ENCODE measurements at regions not wholly inside any gene's neighbourhood (a gene's known extent, or its start where the extent isn't known, plus 50 kb on each side); places are given as distances from the start of the nearest gene placed in this dataset.

DNA sequence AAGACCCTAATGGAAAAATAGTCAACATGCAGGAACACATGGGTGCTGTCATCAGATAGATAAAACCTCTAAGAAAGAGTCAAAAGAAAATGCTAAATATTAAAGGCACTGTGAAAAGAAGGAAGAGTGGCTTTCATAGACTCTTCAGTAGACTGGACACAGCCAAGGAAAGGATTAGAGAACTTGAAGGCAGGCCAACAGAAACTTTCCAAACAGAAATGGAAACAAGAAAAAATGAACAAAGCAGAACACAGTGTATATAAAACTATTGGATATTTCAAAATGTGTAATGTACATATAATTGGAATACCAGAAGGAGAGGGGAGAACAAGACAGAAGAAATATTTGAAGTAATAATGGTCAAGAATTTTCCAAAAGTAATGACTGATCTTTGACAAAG lies 431.9 kb downstream of the MATN1 start:
- intact Hi-C loops (cut with DNase I) = no loop called here
- DNase-seq = no peak

DNA sequence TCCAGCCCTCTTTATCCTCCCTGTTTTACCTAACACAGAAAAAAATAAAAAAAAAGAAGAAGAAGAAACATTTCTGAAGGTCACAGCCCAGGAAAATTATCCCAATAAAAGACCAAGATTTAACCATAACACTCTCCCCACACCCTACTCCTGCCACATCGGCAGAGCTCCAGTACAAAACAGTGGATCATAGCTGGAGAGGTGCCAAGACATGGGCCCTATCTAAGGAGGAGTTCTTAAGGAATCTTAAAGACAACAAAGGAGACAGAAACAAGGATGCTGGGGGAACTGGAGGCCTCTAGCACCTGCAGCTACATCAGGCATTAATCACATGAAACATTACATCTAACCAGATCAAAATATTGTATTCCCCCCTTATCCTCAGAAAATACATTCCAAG lies 432.8 kb downstream of the MATN1 start:
- intact Hi-C loops (cut with DNase I) = no loop called here
- DNase-seq = peak in 1 of 42 donors; percentile 14

DNA sequence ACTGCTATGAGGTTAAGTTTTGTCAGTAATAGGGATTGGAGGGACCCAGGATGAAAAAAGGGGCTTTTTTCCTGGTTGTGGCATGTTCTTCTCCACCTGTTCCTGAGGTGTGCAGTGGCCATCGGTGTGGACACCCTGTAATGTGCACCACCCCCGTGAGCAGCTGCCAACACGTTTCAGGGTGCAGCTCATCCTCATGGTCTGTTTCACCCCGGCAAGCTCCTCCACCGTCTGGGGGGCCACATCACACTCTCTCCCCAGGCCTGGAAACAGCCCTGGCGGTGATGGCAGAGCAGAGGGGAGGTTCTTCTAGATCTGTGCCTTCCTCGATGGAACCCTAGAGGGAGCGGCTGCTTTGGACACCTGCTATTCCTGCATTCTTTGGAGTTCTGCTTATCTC lies 435.4 kb downstream of the MATN1 start:
- intact Hi-C loops (cut with DNase I) = no loop called here
- peak in 2 of 42 donors; percentile 11 to 12 for DNase-seq

DNA sequence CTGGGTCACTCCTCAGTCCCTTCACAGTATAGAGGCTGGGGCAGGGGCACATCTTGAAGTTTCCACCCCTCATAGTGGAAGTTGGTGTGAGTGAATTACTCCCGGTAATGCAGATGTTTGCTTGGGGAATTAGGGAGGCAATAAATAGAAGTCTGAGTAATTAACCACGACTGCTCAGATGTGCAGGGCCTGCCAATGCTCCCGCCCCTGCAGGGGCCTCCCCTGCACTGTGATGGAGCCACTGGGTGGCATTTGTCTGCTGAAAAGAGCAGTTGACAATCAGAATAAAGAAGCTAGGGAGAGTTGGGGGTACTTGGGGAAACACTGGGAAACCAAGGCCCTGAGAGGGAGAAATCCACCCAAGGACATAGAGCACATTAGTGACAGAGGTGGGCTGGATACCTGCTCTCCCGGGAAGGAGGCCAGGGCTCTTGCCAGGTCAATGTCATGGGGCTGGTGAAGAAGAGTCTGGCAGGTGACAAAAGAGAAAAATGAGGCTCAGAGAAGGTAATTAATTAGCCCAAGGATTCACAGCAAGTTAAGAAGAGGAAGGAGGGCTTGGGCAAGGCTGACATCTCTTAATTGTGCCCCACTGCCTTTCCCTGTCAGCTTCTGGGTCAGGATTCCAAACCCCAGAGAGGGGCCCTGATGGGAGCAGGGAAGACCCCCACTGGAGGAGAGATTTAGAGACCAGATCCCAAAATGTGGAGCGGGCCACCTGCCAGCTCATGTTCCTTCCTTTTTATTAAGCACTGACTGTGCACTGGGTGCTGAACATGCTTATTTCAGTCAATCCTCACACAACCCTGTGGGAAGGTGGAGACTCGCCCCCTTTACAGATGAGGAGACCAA lies 436.2 kb downstream of the MATN1 start:
- peak in 2 of 42 donors; percentile 19 to 28 for DNase-seq
- intact Hi-C loops (cut with DNase I) = no loop called here

DNA sequence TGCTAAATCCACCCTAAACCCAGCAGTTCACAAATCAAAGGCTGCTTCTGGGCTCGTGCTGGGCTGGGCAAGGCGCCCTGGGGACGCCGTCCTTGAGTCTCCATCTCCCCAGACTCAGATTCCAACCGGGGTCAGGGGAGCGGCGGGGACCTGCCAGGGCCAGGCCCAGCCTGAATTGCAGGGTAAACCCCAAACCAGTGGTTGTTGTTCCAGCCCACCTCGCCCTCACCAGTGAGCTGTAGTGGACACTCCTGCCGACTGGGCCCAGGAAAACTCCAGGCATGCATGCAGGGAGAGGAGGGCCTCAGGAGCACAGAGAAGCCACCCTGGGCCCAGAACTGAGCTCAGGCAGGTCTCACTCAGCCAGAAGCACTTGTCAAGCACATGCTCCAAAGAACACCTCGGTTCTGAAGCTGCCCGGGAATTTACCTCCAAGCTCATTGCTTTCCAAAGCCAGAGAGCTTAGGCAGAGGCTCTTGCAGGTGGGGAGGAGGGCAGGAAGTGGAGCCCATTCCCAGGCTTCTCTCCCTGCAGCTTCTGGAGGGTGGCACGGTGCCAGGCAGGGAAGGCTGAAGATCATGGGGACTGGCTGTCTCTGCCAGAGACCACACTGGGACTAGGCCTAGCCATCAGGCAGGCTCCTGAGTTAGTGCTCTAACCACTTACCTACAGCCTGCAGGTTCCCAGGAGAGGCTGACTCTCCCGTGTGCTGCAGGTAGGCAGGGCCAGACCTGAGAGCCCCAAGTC lies 437.0 kb downstream of the MATN1 start:
- intact Hi-C loops (cut with DNase I) = no loop called here
- peak in 2 of 42 donors; percentile 19 to 41 for DNase-seq

DNA sequence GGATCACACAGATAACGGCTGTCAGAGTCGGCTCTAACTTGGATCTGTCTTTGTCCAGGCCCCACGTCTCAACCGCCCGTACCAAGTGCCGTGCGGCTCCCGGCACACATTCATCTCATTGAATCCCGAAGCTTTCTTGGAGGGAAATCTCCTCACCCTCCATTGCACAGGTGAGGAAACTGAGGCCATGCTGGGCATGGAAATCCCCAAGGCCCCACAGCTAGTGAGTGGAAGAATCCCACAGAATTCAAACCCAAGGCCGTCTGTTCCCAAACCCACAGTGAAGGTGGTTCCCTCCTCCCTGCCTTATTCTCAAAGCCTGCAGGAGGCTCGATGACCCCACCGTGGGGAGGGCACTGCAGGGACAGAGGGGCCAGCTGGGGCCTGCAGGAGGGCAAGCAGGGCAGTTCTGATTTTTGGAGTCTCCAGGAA lies 437.9 kb downstream of the MATN1 start:
- intact Hi-C loops (cut with DNase I) = no loop called here
- peak in 1 of 42 donors; percentile 10 for DNase-seq

DNA sequence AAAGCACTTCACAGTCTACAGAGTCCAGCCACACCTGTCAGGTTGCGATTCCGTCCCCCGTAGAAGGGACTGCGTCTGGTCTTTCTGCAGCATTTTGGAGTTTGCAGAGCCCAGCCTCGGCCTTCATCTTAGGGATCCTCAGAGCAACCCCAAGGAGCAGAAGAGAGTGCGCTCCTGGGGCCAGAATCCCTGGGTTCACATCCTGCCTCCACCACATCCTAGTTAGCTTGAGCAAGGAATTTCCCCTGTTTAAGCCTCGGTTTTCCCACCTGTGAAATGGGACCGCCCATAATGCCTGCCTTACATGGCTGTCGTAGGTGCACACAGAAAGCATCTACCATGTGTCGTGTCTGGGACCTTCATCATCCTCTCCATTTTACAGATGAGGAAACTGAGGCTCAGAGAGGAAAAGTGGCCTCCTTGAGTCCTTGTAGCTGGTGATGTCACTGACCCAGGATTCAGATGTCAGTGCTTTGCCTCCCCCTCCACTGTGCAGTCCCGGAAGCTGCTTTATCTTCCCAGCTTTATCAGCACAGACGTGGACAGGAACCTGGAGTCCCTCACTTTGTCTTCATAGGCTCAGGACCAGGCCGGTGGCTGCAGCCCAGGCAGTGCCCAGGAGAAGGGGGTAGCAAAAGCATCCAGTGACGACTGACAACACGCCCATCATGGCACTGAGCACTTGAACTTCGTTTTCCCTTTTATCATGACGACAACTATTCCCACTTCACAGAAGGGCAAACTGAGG lies 438.5 kb downstream of the MATN1 start:
- DNase-seq = peak in 1 of 42 donors; percentile 12
- intact Hi-C loops (cut with DNase I) = no loop called here

DNA sequence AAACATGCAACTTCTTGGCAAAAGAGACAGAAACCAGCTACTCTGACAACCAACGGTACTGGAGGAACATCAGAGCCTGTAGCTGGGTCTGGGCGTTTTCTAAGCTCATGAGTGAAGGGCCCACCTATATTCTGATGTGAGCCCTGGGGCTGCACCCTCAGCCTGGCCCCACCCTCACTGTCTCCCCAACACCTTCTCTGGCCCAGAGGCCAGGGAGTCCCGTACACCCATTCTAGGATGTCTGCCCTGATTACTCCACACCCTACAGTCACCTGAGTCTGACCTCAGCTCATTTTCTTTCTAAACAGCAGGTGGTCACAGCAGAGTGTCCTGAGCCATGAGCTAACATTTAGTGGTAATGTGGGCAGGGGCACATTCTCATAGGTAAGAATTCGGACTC lies 439.2 kb downstream of the MATN1 start:
- peak in 1 of 42 donors; percentile 27 for DNase-seq
- intact Hi-C loops (cut with DNase I) = no loop called here

DNA sequence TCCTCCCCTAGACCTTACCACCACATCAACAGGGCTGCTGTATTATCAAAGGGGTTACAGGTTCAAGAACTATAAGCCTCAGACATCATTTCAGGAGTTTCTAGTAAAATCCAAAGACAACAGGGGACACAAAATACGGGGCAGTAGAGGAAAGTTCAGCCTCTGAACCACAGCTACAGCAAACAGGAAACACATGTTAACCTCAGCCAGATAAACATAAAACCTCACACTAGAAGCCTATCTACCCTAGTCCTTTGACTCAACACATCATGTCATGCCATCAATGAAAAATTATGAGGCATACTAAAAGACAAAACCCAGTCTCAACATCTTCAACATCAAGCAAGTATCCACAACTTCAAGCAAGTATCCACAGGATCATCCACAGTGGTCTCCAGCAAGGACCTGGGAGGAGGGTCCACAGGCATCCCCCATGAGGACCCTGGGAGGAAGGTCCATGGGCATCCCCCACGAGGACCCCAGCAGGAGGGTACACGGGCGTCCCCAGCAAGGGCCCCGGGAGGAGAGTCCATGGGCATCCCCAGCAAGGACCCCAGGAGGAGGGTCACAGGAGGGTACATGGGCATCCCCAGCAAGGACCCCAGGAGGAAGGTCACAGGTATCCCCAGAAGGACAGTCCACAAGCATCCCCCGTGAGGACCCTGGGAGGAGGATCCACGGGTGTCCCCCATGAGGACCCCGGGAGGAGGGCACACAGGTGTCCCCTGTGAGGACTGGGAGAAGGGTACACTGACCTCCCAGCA lies 440.0 kb downstream of the MATN1 start:
- intact Hi-C loops (cut with DNase I) = no loop called here
- peak in 1 of 42 donors; percentile 15 for DNase-seq

DNA sequence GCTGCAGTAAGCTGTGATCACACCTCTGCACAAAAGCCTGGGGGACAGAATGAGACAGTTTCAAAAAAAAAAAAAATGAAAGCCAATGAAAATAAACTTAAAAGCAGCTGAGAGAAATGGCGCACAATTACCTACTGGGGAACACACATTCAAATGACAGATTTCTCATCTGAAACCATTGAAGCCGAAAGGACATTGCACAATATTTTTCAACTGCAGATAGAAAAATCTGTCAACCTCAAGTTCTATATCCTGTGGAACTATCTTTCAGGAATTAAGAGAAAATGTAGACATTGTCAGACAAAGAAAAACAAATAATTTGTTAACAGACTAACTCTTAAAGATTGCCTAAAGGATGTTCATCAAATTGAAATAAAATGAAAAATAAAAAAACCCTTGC lies 442.8 kb downstream of the MATN1 start:
- intact Hi-C loops (cut with DNase I) = no loop called here
- DNase-seq = no peak

DNA sequence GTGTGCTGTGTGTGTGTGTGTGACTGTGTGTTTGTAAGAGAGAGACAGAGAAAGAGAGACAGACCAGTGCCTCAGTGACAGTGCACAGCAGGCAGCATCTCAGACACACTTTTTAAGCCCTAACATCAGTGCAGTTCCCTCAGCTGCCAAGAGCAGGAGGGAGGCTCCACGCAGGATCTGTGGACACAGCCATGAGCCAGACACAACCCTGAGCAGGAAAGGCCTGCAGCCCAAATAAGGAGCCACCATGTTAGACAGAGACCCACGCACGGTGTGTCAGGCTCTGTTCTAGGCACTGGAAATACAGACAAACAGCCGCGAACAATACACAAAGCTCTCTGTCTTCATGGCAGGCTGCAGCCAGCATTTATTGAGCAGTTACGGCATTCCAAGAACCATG lies 445.5 kb downstream of the MATN1 start:
- DNase-seq = peak in 4 of 42 donors; percentile 13 to 29 (median 22)
- intact Hi-C loops (cut with DNase I) = no loop called here

DNA sequence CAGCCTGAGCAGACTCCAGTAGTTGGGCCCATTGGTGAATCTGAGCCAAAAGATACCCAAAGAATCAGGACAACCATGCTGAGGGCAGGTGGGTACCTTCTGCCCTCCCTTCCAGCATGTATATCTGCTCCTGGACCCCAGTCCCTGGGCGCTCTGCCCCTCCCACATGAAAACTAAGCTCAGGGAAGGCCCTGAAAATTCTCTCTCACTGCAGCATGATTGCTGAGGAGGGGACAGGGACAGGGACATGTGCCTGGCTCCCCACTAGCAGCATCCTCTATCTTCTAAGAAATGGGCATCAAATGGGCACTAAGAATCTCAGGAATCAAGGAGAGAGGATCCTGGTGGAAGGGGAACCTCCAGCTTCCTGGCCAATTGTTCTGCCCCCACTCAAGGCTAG lies 446.0 kb downstream of the MATN1 start:
- intact Hi-C loops (cut with DNase I) = no loop called here
- DNase-seq = peak in 4 of 42 donors; percentile 1 to 29 (median 11)

DNA sequence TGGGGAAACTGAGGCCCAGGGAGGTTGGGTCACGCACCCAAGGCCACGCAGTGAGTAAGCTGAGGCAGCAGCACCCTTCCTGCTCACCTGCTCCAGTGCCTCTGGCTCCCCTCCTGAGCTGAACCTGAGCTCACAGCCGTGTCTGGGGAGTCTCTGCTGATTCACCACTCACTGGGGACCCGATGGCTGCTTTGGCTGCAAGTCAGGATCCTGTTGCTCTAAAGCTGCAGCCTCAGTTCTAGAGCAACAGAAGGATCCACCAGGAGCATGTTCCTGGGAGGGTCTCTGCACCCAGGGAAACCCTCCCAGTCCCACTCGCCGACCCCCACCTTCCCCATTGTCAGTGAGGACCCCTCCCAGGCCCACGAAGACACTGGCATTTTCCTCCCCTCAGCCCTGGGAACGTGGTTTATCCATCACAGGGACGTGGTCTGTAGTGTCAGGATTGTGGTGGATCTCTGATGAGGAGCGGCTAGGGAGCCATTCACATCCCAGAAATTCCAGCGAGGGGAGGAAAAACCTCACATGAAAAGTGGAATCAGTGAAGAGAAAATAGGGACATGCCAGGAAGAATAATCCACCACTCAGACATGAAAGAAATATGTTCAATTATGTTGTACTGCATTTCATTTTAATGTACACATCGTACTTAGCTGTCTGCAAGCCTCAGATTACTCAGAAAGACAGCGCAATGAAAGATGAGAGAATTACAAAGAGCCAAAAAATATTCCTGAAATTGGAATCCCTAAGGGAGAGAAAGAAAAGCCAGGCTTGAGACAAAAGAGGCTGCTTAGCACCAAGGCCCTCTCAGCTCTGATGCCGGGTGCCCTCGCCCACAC lies 447.2 kb downstream of the MATN1 start:
- peak in 4 of 42 donors; percentile 5 to 16 (median 8) for DNase-seq
- intact Hi-C loops (cut with DNase I) = no loop called here

DNA sequence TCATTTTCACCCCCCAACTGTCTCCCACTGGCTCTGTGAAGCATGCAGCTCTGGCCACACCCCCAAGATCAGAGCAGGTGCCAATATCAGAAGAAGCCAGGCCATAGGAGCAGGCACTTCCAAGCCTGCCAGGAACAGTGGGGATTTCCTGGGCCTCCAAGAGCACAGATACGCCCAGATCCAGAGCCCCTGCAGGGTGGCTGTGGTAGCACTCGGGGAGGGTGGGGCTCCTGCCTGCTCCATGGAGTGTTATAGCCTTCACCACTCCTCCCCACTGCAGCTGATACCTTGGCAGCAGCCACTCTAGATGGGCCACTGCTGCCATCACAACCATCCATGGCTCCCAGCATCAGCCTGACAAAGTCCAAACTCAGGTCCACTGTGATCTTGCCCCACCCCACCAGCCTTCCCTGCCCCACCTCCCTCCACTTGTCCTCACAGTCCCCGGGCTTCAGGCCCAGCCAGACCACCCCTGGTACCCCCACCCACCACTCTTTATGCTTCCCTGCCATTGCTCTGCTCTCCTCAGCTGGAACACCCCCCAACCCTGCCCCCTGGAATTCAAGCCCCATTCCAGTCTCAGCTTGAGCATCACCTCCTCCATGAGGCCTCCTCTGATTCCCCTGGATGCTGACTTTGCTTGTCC lies 448.3 kb downstream of the MATN1 start:
- DNase-seq = peak in 4 of 42 donors; percentile 1 to 6 (median 4)
- intact Hi-C loops (cut with DNase I) = no loop called here

DNA sequence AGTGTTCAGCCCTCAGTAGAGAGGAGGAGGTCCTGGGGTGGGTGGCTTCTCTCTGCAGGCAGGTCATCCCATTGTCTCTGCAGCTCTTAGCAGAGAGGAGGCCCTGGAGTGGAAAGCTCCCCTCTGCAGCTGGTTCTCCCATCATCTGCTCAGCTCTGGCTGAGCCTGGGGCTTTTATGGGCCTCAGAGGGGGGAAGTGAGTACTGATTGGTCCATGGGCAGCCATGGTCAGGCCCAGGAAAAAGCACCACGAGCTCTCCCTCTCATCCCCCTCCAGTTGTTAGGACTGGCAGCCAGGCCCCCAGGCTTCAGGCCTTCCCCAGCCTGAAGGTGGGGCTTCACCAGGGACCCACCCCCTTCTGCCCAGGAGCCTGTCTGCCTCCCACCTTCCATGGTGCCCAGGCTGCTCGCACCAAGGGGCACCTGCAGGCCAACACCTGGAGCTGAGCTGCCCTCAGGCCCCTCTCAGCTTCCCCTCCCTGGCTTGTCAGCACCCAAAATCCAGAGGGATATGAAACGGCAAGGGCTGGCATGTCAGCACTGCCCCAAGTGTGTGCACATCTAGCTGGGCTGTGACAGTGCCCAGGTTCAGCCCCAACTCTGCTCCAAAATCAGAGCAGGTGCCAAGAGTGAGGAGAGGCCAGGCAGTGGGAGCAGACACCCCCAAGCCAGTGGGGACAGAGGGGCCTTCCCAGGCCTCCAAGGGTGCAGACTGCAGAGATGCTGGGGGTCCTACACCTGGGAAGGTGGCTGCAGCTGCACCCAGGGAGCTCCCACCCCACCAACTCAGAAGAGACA lies 449.0 kb downstream of the MATN1 start:
- DNase-seq = peak in 4 of 42 donors; percentile 4 to 8 (median 7)
- intact Hi-C loops (cut with DNase I) = no loop called here

DNA sequence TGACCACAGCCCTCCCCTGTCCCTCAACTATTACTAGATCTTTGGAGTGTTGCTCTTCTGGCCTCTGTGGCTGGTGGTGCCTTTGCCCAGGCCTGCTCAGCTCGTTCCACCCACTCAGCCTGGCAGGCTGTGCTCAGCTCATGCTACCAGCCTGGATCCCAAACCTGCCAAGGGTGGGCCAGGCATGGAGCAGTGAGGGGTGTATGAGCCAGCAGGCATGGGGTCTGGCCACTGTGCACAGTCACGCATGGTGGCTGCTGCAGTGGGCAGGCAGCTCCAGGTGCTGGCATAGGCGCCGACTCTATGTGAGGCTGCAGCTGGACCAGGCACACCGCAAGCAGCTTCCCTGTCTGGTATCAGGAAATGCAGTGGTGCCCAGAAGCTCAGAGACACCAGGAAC lies 449.9 kb downstream of the MATN1 start:
- intact Hi-C loops (cut with DNase I) = no loop called here
- peak in 3 of 42 donors; percentile 3 to 38 (median 9) for DNase-seq

DNA sequence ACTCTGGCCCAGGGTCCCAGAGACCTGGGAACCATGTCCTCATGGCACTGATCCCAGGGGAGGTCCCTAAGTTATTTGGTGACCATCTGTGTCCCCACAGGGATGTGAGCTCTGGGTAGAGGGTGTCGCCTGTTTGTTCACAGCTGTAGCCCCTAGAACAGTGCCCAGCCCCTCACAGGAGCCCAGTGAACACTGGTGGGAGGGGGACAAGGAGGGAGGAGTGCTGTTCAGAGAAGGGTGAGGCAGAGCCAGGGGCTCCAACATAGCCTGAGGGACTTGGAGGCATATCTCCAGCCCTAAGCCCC lies 450.4 kb downstream of the MATN1 start:
- intact Hi-C loops (cut with DNase I) = no loop called here
- peak in 1 of 42 donors; percentile 7 for DNase-seq

Data from head of caudate nucleus (tissue), 42 donors.